Uterus (tissue), 3 donors: ENCODE measurements at regions not wholly inside any gene's neighbourhood (a gene's known extent, or its start where the extent isn't known, plus 50 kb on each side); places are given as distances from the start of the nearest gene placed in this dataset.

ENCODE experiments used
- DNase-seq, 2 donors: peaks; one replicate each; pipeline ENCODE4 v3.0.0-alpha.2; 2019 to 2020
- H3K27ac ChIP-seq, 2 donors: fragments of 200-600 bp; sonication (generic); 1 replicate in 1 of 2; 2 replicates in 1 of 2; pipeline ENCODE4 v1.5.1; 2016 to 2018
- H3K27me3 ChIP-seq, 2 donors: fragments of 200-600 bp; sonication (generic); one replicate each; pipeline ENCODE4 v1.5.1; 2018 to 2019; ENCODE audit warnings: control low read depth in 1 of 2
- H3K36me3 ChIP-seq, 2 donors: fragments of 200-600 bp; sonication (generic); one replicate each; pipeline ENCODE4 v1.5.1; 2019; ENCODE audit warnings: control low read depth in 1 of 2
- H3K4me1 ChIP-seq, 2 donors: fragments of 200-600 bp; sonication (generic); one replicate each; pipeline ENCODE4 v1.5.1; 2018 to 2019; ENCODE audit warnings: control low read depth in 1 of 2
- H3K4me3 ChIP-seq, 2 donors: fragments of 200-600 bp; sonication (generic); 1 replicate in 1 of 2; 2 replicates in 1 of 2; pipeline ENCODE4 v1.5.1; 2018 to 2019; ENCODE audit warnings: mild to moderate bottlenecking in 1 of 2
- H3K9me3 ChIP-seq, 2 donors: fragments of 200-600 bp; sonication (generic); one replicate each; pipeline ENCODE4 v1.5.1; 2019; ENCODE audit warnings: control low read depth in 1 of 2
- CTCF ChIP-seq, 4 experiments: fragments of 200-600 bp in 2 of 4; fragments of 450-650 bp in 2 of 4; sonication (generic) in 2 of 4; IDR thresholded peaks; one replicate each; pipeline ENCODE4 v1.5.1; 2016 to 2019; ENCODE audit warnings: antibody characterized with exemption in 4 of 4, mild to moderate bottlenecking in 2 of 4, moderate library complexity in 1 of 4
- POLR2A ChIP-seq, 2 donors: fragments of 450-650 bp; IDR thresholded peaks; one replicate each; pipeline ENCODE4 v1.6.1; 2016; ENCODE audit warnings: antibody characterized with exemption in 2 of 2, mild to moderate bottlenecking in 1 of 2, moderate library complexity in 1 of 2
- intact Hi-C: fragments of 100-400 bp; cut with DNase I; formaldehyde crosslinking; loops from one replicate; pipeline ENCODE4 v1.15.1; 2023; ENCODE audit warnings: low total_unique reads
- donor health status: DM: yes; HTN: yes; CAD: no.

GRCh38 chr2:4174796-4175195 lies 471.4 kb downstream of the DCDC2C start:
- no peak for DNase-seq

GRCh38 chr2:4175343-4175742 lies 472.0 kb downstream of the DCDC2C start:
- Histone ChIP-seq H3K4me1 (no peaks in the 10 kb centered on the region), H3K4me3 (no peak overlapping the region), H3K27me3 (no peaks in the 10 kb centered on the region), H3K36me3 (no peaks in the 10 kb centered on the region), H3K27ac (no peak overlapping the region), H3K9me3 (no peaks in the 10 kb centered on the region)
- TF ChIP-seq POLR2A (IDR thresholded peaks at IDR 0.05) (no peak), CTCF (IDR thresholded peaks at IDR 0.05) (no peak)
- intact Hi-C loops, result no loop called here
- DNase-seq, result no peak

More at GRCh38 chr2:4174796-4175195, 471.4 kb downstream of the DCDC2C start:
- Histone ChIP-seq H3K9me3 (no peaks in the 10 kb centered on the region), H3K36me3 (no peaks in the 10 kb centered on the region), H3K27me3 (no peaks in the 10 kb centered on the region), H3K27ac (no peak overlapping the region), H3K4me1 (no peaks in the 10 kb centered on the region), H3K4me3 (no peak overlapping the region)
- TF ChIP-seq POLR2A (IDR thresholded peaks at IDR 0.05) (no peak), CTCF (IDR thresholded peaks at IDR 0.05) (no peak)
- intact Hi-C loops, result no loop called here

GRCh38 chr2:4180631-4181030 lies 477.3 kb downstream of the DCDC2C start:
- no peak overlapping the region for H3K4me3 ChIP-seq
- TF ChIP-seq POLR2A (IDR thresholded peaks at IDR 0.05), result no peak
- no peak for TF ChIP-seq CTCF (IDR thresholded peaks at IDR 0.05)
- H3K4me1 ChIP-seq, result no peaks in the 10 kb centered on the region
- no peak overlapping the region for H3K27ac ChIP-seq
- H3K27me3 ChIP-seq, result no peaks in the 10 kb centered on the region
- H3K9me3 ChIP-seq, result no peaks in the 10 kb centered on the region
- intact Hi-C loops, result no loop called here
- H3K36me3 ChIP-seq, result no peaks in the 10 kb centered on the region
- no peak for DNase-seq

- no peaks in the 10 kb centered on the region for H3K4me1 ChIP-seq
- no peaks in the 10 kb centered on the region for H3K36me3 ChIP-seq
- intact Hi-C loops, result no loop called here
- DNase-seq, result no peak
- no peak overlapping the region for H3K27ac ChIP-seq
- H3K9me3 ChIP-seq, result no peaks in the 10 kb centered on the region
- H3K4me3 ChIP-seq, result no peak overlapping the region
- H3K27me3 ChIP-seq, result no peaks in the 10 kb centered on the region
- TF ChIP-seq POLR2A (IDR thresholded peaks at IDR 0.05) (no peak), CTCF (IDR thresholded peaks at IDR 0.05) (no peak)
Observed at GRCh38 chr2:4181062-4181461, 477.7 kb downstream of the DCDC2C start.

- TF ChIP-seq CTCF (IDR thresholded peaks at IDR 0.05), result no peak
- no peak for TF ChIP-seq POLR2A (IDR thresholded peaks at IDR 0.05)
- intact Hi-C loops, result no loop called here
- DNase-seq, result no peak
- Histone ChIP-seq H3K4me1 (no peaks in the 10 kb centered on the region), H3K27me3 (no peaks in the 10 kb centered on the region), H3K4me3 (no peak overlapping the region), H3K27ac (no peak overlapping the region), H3K9me3 (no peaks in the 10 kb centered on the region), H3K36me3 (no peaks in the 10 kb centered on the region)
Observed at GRCh38 chr2:4188561-4188960, 485.2 kb downstream of the DCDC2C start.
